ENCODE measurements at regions not wholly inside any gene's neighbourhood (a gene's known extent, or its start where the extent isn't known, plus 50 kb on each side); places are given as distances from the start of the nearest gene placed in this dataset.

DNA sequence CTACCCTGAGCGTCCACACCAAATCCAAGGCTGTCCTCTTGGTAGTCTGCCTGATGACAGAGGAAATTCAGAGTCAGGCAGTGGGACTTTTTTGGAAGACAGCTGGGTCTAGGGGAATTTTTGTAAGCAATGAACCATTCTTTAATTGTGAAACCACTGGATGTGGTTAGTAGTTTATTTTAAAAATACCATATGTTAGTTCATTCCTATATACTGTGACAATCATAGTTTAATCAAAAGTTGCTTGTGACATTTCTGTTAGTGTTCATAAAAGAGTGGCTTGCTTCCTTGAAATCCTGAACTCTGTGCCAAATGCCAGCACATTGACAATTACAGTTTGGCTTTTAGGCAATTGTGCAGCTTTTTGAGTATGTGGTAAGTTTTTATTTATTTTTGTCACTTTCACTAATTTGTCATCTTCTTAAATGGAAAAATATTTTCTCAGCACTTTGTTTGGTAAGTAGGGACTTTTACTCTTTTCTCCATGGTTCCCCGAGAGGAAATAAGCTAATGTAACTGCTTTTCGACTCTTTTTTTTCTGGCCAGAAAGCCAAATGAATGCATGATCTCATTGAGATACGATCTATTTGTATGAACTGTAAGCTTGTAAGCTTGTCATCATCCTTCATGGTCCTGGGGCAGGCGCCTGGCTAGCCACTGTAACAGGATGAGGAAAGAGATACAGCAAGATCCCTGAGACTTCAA is 72.6 kb upstream of the SLC4A4 start:
- TF ChIP-seq NFIC (IDR thresholded peaks at IDR 0.05): no peak
- TF ChIP-seq ZBTB7A (IDR thresholded peaks at IDR 0.05; ENCODE audit: low read depth): no peak
- TF ChIP-seq EP300 (IDR thresholded peaks at IDR 0.05; ENCODE audit: borderline replicate concordance): no peak
- TF ChIP-seq, protein P1, sequence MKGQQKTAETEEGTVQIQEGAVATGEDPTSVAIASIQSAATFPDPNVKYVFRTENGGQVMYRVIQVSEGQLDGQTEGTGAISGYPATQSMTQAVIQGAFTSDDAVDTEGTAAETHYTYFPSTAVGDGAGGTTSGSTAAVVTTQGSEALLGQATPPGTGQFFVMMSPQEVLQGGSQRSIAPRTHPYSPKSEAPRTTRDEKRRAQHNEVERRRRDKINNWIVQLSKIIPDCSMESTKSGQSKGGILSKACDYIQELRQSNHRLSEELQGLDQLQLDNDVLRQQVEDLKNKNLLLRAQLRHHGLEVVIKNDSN (IDR thresholded peaks at IDR 0.05): no peak

DNA sequence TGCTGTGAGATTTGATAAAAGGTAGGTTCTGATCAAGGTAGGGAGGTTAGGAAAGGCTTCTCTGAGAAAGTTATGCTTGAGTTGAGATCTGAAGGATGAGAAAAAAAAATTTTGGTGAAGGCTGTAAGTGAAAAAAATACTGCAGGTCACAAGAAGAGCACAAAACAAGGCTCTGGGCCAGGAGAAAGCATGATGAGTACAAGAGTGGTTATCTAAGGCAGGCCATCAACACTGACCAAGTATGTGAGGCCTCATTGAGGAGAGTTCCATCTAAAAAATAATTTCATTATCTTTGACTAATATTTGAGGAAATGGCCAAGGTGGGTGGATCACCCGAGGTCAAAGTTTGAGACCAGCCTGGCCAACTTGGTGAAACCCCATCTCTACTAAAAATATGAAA is 71.6 kb upstream of the SLC4A4 start:
- TF ChIP-seq, protein P2, sequence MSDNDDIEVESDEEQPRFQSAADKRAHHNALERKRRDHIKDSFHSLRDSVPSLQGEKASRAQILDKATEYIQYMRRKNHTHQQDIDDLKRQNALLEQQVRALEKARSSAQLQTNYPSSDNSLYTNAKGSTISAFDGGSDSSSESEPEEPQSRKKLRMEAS (IDR thresholded peaks at IDR 0.05): no peak
- no peak for TF ChIP-seq TAF1 (IDR thresholded peaks at IDR 0.05; ENCODE audit: low read depth)
- TF ChIP-seq ZBTB7A (IDR thresholded peaks at IDR 0.05; ENCODE audit: low read depth): no peak
- TF ChIP-seq CREB1 (IDR thresholded peaks at IDR 0.05; ENCODE audit: low read depth): no peak
- TF ChIP-seq CEBPB (IDR thresholded peaks at IDR 0.05): no peak
- TF ChIP-seq NFIC (IDR thresholded peaks at IDR 0.05): no peak
- TF ChIP-seq TCF12 (IDR thresholded peaks at IDR 0.05; ENCODE audit: low read depth): no peak
- TF ChIP-seq, protein P1 (IDR thresholded peaks at IDR 0.05): no peak
- TF ChIP-seq YY1 (IDR thresholded peaks at IDR 0.05; ENCODE audit: low read depth): no peak
- no peak for TF ChIP-seq FOXM1 (IDR thresholded peaks at IDR 0.05; ENCODE audit: borderline replicate concordance, low read depth)
- TF ChIP-seq, protein P3, sequence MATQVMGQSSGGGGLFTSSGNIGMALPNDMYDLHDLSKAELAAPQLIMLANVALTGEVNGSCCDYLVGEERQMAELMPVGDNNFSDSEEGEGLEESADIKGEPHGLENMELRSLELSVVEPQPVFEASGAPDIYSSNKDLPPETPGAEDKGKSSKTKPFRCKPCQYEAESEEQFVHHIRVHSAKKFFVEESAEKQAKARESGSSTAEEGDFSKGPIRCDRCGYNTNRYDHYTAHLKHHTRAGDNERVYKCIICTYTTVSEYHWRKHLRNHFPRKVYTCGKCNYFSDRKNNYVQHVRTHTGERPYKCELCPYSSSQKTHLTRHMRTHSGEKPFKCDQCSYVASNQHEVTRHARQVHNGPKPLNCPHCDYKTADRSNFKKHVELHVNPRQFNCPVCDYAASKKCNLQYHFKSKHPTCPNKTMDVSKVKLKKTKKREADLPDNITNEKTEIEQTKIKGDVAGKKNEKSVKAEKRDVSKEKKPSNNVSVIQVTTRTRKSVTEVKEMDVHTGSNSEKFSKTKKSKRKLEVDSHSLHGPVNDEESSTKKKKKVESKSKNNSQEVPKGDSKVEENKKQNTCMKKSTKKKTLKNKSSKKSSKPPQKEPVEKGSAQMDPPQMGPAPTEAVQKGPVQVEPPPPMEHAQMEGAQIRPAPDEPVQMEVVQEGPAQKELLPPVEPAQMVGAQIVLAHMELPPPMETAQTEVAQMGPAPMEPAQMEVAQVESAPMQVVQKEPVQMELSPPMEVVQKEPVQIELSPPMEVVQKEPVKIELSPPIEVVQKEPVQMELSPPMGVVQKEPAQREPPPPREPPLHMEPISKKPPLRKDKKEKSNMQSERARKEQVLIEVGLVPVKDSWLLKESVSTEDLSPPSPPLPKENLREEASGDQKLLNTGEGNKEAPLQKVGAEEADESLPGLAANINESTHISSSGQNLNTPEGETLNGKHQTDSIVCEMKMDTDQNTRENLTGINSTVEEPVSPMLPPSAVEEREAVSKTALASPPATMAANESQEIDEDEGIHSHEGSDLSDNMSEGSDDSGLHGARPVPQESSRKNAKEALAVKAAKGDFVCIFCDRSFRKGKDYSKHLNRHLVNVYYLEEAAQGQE (IDR thresholded peaks at IDR 0.05; ENCODE audit: low read depth): no peak
- TF ChIP-seq EP300 (IDR thresholded peaks at IDR 0.05; ENCODE audit: borderline replicate concordance): no peak
- TF ChIP-seq RAD21 (IDR thresholded peaks at IDR 0.05; ENCODE audit: low read depth): no peak

DNA sequence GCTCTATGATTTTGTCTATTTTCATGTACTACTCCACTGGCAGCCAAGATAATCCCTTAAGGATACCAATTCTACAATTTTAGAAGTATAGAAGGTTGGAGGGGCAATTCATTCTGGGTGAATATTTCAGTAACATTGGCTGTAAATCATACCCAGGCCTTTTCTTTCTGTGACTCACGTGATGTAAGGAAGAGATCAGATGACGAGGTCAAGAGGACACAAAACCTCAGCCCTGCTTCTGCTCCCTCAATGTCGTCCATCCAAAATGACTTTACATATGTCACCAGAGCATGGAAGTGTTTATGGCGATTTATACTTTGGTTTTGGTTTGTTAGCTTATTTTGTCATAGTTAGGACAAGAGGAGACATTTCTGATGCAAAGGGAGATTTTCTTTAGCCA is 70.7 kb upstream of the SLC4A4 start:
- no peak for TF ChIP-seq CREB1 (IDR thresholded peaks at IDR 0.05; ENCODE audit: low read depth)
- TF ChIP-seq, protein P1 (IDR thresholded peaks at IDR 0.05): peak; percentile 15; the same call in 1 of the 2 replicates

DNA sequence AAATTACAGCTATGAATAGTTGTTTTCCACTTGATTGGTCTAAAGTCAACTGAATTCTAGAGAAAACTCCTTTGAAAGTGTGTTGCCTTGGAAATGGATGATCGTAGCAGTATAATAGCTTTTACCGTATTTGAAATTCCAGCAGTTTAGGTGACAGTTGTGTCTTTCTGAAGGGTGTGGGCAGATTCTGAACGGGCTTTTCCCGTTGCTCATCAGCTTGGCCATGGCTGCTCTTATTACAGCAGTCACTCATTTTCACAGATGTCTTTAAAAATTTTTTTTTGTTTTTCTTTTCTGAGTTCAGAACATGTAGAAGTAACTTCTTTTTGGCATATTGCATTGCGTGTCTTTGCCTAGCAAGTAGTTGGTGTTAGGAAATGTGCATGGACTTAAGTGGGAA is 69.6 kb upstream of the SLC4A4 start:
- TF ChIP-seq, protein P3 (IDR thresholded peaks at IDR 0.05; ENCODE audit: low read depth): no peak
- TF ChIP-seq RAD21 (IDR thresholded peaks at IDR 0.05; ENCODE audit: low read depth): no peak
- no peak for TF ChIP-seq TEAD4 (IDR thresholded peaks at IDR 0.05)
- TF ChIP-seq YY1 (IDR thresholded peaks at IDR 0.05; ENCODE audit: low read depth): no peak
- TF ChIP-seq CEBPB (IDR thresholded peaks at IDR 0.05): no peak
- TF ChIP-seq NFIC (IDR thresholded peaks at IDR 0.05): no peak
- no peak for TF ChIP-seq CREB1 (IDR thresholded peaks at IDR 0.05; ENCODE audit: low read depth)
- no peak for TF ChIP-seq TAF1 (IDR thresholded peaks at IDR 0.05; ENCODE audit: low read depth)
- TF ChIP-seq FOXM1 (IDR thresholded peaks at IDR 0.05; ENCODE audit: borderline replicate concordance, low read depth): no peak
- no peak for TF ChIP-seq TCF12 (IDR thresholded peaks at IDR 0.05; ENCODE audit: low read depth)
- TF ChIP-seq EGR1 (IDR thresholded peaks at IDR 0.05): no peak
- TF ChIP-seq, protein P2 (IDR thresholded peaks at IDR 0.05): no peak
- TF ChIP-seq, protein P1 (IDR thresholded peaks at IDR 0.05): no peak
- TF ChIP-seq EP300 (IDR thresholded peaks at IDR 0.05; ENCODE audit: borderline replicate concordance): no peak
- no peak for TF ChIP-seq ZBTB7A (IDR thresholded peaks at IDR 0.05; ENCODE audit: low read depth)

DNA sequence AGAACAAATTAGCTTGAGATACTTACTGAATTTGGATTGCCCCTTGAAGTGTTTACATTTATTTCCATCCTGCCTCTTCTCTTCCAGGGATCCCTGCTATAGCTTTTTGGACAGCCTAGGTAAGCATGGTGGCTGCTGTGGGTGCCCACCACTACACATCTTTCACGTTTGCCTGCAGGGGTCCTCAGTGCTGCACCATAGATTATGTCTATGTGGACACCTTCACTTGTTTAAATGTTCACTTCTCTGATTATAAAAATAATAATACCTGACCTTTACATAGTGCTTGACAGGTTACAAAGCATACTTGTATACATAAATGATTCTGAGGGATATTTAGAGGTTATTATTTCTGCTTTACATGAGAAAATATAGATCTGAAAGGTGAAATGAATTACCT is 67.9 kb upstream of the SLC4A4 start:
- TF ChIP-seq RAD21 (IDR thresholded peaks at IDR 0.05; ENCODE audit: low read depth): peak; percentile 59
- no peak for TF ChIP-seq ZBTB7A (IDR thresholded peaks at IDR 0.05; ENCODE audit: low read depth)

DNA sequence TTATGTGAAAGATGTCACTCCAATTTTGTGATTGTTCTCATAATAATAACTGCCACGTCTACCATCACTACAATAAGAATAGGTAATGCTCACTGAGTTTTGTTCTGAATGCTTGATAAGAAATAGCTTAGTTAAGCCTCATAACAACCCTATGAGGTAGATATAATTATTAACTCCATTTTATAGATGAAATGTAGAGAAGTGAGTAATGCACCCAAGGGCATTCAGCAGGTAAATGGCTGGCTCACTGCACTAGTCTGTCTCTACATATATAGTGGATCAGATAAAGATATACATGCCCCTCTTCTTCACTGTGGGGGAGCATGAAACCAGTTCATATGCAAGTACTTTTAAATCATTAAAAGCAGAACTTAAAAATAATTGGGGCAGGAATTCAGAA is 65.8 kb upstream of the SLC4A4 start:
- TF ChIP-seq EGR1 (IDR thresholded peaks at IDR 0.05) (no peak), FOXM1 (IDR thresholded peaks at IDR 0.05; ENCODE audit: borderline replicate concordance, low read depth) (no peak), NFIC (IDR thresholded peaks at IDR 0.05) (no peak), CREB1 (IDR thresholded peaks at IDR 0.05; ENCODE audit: low read depth) (no peak), EP300 (IDR thresholded peaks at IDR 0.05; ENCODE audit: borderline replicate concordance) (no peak), TEAD4 (IDR thresholded peaks at IDR 0.05) (no peak), TCF12 (IDR thresholded peaks at IDR 0.05; ENCODE audit: low read depth) (no peak)
- TF ChIP-seq, protein P1 (IDR thresholded peaks at IDR 0.05): no peak
- TF ChIP-seq, protein P2 (IDR thresholded peaks at IDR 0.05): no peak
